ENCODE measurements at regions not wholly inside any gene's neighbourhood (a gene's known extent, or its start where the extent isn't known, plus 50 kb on each side); places are given as distances from the start of the nearest gene placed in this dataset.

- no peaks in the 10 kb centered on the region for H3K4me1 ChIP-seq
- H3K9me3 ChIP-seq, result peaks cover 0 to 14% (median 0%) of the 10 kb centered on the region in 3 donors
- H3K36me3 ChIP-seq, result no peaks in the 10 kb centered on the region
- H3K4me3 ChIP-seq, result no peak overlapping the region
- TF ChIP-seq POLR2A (IDR thresholded peaks at IDR 0.05) (no peak), CTCF (IDR thresholded peaks at IDR 0.05) (no peak)
- H3K27ac ChIP-seq, result no peak overlapping the region
- H3K27me3 ChIP-seq, result no peaks in the 10 kb centered on the region
- intact Hi-C loops (cut with DNase I), result no loop called here
- WGBS, 2 donors, result 33 to 38% methylated on average over 5 of the region's 5 CpGs
- DNase-seq, result no peak
These were observed 94.5 kb upstream of the VASH1 start for GRCh38 chr14:76666746-76667145.

GRCh38 chr14:76669770-76670169, 91.5 kb upstream of the VASH1 start:
- TF ChIP-seq CTCF (IDR thresholded peaks at IDR 0.05), result no peak
- TF ChIP-seq POLR2A (IDR thresholded peaks at IDR 0.05), result no peak
- Histone ChIP-seq H3K27ac (no peak overlapping the region), H3K27me3 (peaks cover 0 to 8% (median 0%) of the 10 kb centered on the region in 4 donors), H3K9me3 (peaks cover 0 to 14% (median 0%) of the 10 kb centered on the region in 3 donors), H3K4me1 (no peaks in the 10 kb centered on the region), H3K4me3 (no peak overlapping the region), H3K36me3 (no peaks in the 10 kb centered on the region)
- intact Hi-C loops (cut with DNase I), result no loop called here
- DNase-seq, result no peak

GRCh38 chr14:76672123-76672522, 89.1 kb upstream of the VASH1 start:
- intact Hi-C loops (cut with DNase I), result no loop called here
- no peak overlapping the region for H3K4me3 ChIP-seq

GRCh38 chr14:76673261-76673660, 88.0 kb upstream of the VASH1 start:
- Histone ChIP-seq H3K9me3 (peaks cover 0 to 9% (median 0%) of the 10 kb centered on the region in 3 donors), H3K4me1 (no peaks in the 10 kb centered on the region), H3K36me3 (no peaks in the 10 kb centered on the region), H3K4me3 (no peak overlapping the region), H3K27me3 (peaks cover 0 to 8% (median 0%) of the 10 kb centered on the region in 4 donors), H3K27ac (no peak overlapping the region)
- no peak for DNase-seq
- TF ChIP-seq POLR2A (IDR thresholded peaks at IDR 0.05) (no peak), CTCF (IDR thresholded peaks at IDR 0.05) (no peak)
- intact Hi-C loops (cut with DNase I), result no loop called here
- WGBS, 2 donors, result 89 to 90% methylated on average over 2 to 3 of the region's 3 CpGs

More at GRCh38 chr14:76672123-76672522, 89.1 kb upstream of the VASH1 start:
- WGBS, 2 donors, result 68 to 79% methylated on average over 3 of the region's 3 CpGs
- H3K9me3 ChIP-seq, result peaks cover 0 to 14% (median 0%) of the 10 kb centered on the region in 3 donors
- H3K36me3 ChIP-seq, result no peaks in the 10 kb centered on the region
- H3K4me1 ChIP-seq, result no peaks in the 10 kb centered on the region
- H3K27ac ChIP-seq, result no peak overlapping the region
- no peak for DNase-seq
- H3K27me3 ChIP-seq, result peaks cover 0 to 8% (median 0%) of the 10 kb centered on the region in 4 donors
- TF ChIP-seq CTCF (IDR thresholded peaks at IDR 0.05), result no peak
- no peak for TF ChIP-seq POLR2A (IDR thresholded peaks at IDR 0.05)

- DNase-seq, result no peak
- no peak overlapping the region for H3K4me3 ChIP-seq
- no peaks in the 10 kb centered on the region for H3K4me1 ChIP-seq
- no peak for TF ChIP-seq POLR2A (IDR thresholded peaks at IDR 0.05)
- TF ChIP-seq CTCF (IDR thresholded peaks at IDR 0.05), result no peak
- WGBS, 2 donors, result 75 to 81% methylated on average over 11 of the region's 11 CpGs
- no peaks in the 10 kb centered on the region for H3K9me3 ChIP-seq
- peaks cover 0 to 8% (median 0%) of the 10 kb centered on the region in 4 donors for H3K27me3 ChIP-seq
- intact Hi-C loops (cut with DNase I), result no loop called here
- no peak overlapping the region for H3K27ac ChIP-seq
- H3K36me3 ChIP-seq, result no peaks in the 10 kb centered on the region
These were observed 86.2 kb upstream of the VASH1 start for GRCh38 chr14:76675046-76675445.

Data from esophagus squamous epithelium (tissue), 5 donors.